ENCODE measurements at regions not wholly inside any gene's neighbourhood (a gene's known extent, or its start where the extent isn't known, plus 50 kb on each side); places are given as distances from the start of the nearest gene placed in this dataset.
A peak's percentile ranks its signal among the peaks of the same experiment; 100 is the strongest.

GRCh38 chr16:79429381-79430190 is 171.0 kb downstream of the MAF start:
- no peak for DNase-seq (ENCODE audit: low spot score)
- Histone ChIP-seq H3K79me2 (no peaks in the 10 kb centered on the region), H4K20me1 (ENCODE audit: insufficient read depth, poor library complexity, severe bottlenecking) (no peaks in the 10 kb centered on the region), H3K4me1 (ENCODE audit: insufficient read depth) (peaks cover 13% of the 10 kb centered on the region), H3K9me2 (replicated peaks; ENCODE audit: insufficient read depth) (no peaks in the 10 kb centered on the region), H3K36me3 (replicated peaks; ENCODE audit: insufficient read depth, low read depth) (no peaks in the 10 kb centered on the region), H3K9me3 (ENCODE audit: low read depth) (no peaks in the 10 kb centered on the region), H3K4me2 (peak overlapping the region; percentile 65), H3K27me3 (no peaks in the 10 kb centered on the region), H2AFZ (no peak overlapping the region), H3K27ac (no peak overlapping the region), H3K4me3 (no peak overlapping the region)
- TF ChIP-seq EZH2phosphoT487 (IDR thresholded peaks at IDR 0.05; ENCODE audit: low read depth, severe bottlenecking, unreplicated experiment), result no peak
- TF ChIP-seq EZH2 (IDR thresholded peaks at IDR 0.05; ENCODE audit: borderline replicate concordance), result no peak
- 54% methylated on average over 16 of the region's 16 CpGs for WGBS (ENCODE audit: low lambda C conversion rate, missing lambda C conversion rate)

GRCh38 chr16:79426663-79427062 is 173.9 kb downstream of the MAF start:
- no peaks in the 10 kb centered on the region for H3K9me2 ChIP-seq (replicated peaks; ENCODE audit: insufficient read depth)
- TF ChIP-seq CTCF (IDR thresholded peaks at IDR 0.05; ENCODE audit: poor library complexity), result no peak
- no peak for TF ChIP-seq EZH2phosphoT487 (IDR thresholded peaks at IDR 0.05; ENCODE audit: low read depth, severe bottlenecking, unreplicated experiment)
- TF ChIP-seq EZH2 (IDR thresholded peaks at IDR 0.05; ENCODE audit: borderline replicate concordance), result no peak
- no peak overlapping the region for H3K4me3 ChIP-seq
- H3K36me3 ChIP-seq (replicated peaks; ENCODE audit: insufficient read depth, low read depth), result no peaks in the 10 kb centered on the region
- H3K9me3 ChIP-seq (ENCODE audit: low read depth), result no peaks in the 10 kb centered on the region
- H3K4me2 ChIP-seq, result no peak overlapping the region
- no peak overlapping the region for H3K27ac ChIP-seq
- WGBS (ENCODE audit: low lambda C conversion rate, missing lambda C conversion rate), result 94% methylated on average over 6 of the region's 6 CpGs
- no peaks in the 10 kb centered on the region for H4K20me1 ChIP-seq (ENCODE audit: insufficient read depth, poor library complexity, severe bottlenecking)
- no peaks in the 10 kb centered on the region for H3K79me2 ChIP-seq
- no peak overlapping the region for H2AFZ ChIP-seq
- DNase-seq (ENCODE audit: low spot score), result no peak
- no peaks in the 10 kb centered on the region for H3K27me3 ChIP-seq
- peaks cover 13% of the 10 kb centered on the region for H3K4me1 ChIP-seq (ENCODE audit: insufficient read depth)

GRCh38 chr16:79422064-79422463 is 178.5 kb downstream of the MAF start:
- Histone ChIP-seq H3K27me3 (no peaks in the 10 kb centered on the region), H3K4me1 (ENCODE audit: insufficient read depth) (peaks cover 7% of the 10 kb centered on the region), H3K9me3 (ENCODE audit: low read depth) (no peaks in the 10 kb centered on the region), H4K20me1 (ENCODE audit: insufficient read depth, poor library complexity, severe bottlenecking) (no peaks in the 10 kb centered on the region), H3K4me3 (no peak overlapping the region), H3K4me2 (no peak overlapping the region), H3K27ac (no peak overlapping the region), H3K79me2 (no peaks in the 10 kb centered on the region), H2AFZ (no peak overlapping the region), H3K36me3 (replicated peaks; ENCODE audit: insufficient read depth, low read depth) (no peaks in the 10 kb centered on the region), H3K9me2 (replicated peaks; ENCODE audit: insufficient read depth) (no peaks in the 10 kb centered on the region)
- no peak for TF ChIP-seq EZH2 (IDR thresholded peaks at IDR 0.05; ENCODE audit: borderline replicate concordance)
- no peak for TF ChIP-seq EZH2phosphoT487 (IDR thresholded peaks at IDR 0.05; ENCODE audit: low read depth, severe bottlenecking, unreplicated experiment)
- no peak for TF ChIP-seq CTCF (IDR thresholded peaks at IDR 0.05; ENCODE audit: poor library complexity)
- DNase-seq (ENCODE audit: low spot score), result no peak
- WGBS (ENCODE audit: low lambda C conversion rate, missing lambda C conversion rate), result 79% methylated on average over 7 of the region's 7 CpGs

- 97% methylated on average over 7 of the region's 7 CpGs for WGBS (ENCODE audit: low lambda C conversion rate, missing lambda C conversion rate)
Measured at GRCh38 chr16:79421126-79421525, 179.4 kb downstream of the MAF start.

More at GRCh38 chr16:79421126-79421525, 179.4 kb downstream of the MAF start:
- Histone ChIP-seq H3K79me2 (no peaks in the 10 kb centered on the region), H3K4me3 (no peak overlapping the region), H3K9me3 (ENCODE audit: low read depth) (no peaks in the 10 kb centered on the region), H2AFZ (no peak overlapping the region), H3K4me1 (ENCODE audit: insufficient read depth) (peaks cover 7% of the 10 kb centered on the region), H3K9me2 (replicated peaks; ENCODE audit: insufficient read depth) (no peaks in the 10 kb centered on the region), H3K27ac (no peak overlapping the region), H4K20me1 (ENCODE audit: insufficient read depth, poor library complexity, severe bottlenecking) (no peaks in the 10 kb centered on the region), H3K36me3 (replicated peaks; ENCODE audit: insufficient read depth, low read depth) (no peaks in the 10 kb centered on the region), H3K27me3 (no peaks in the 10 kb centered on the region), H3K4me2 (no peak overlapping the region)
- no peak for DNase-seq (ENCODE audit: low spot score)
- TF ChIP-seq CTCF (IDR thresholded peaks at IDR 0.05; ENCODE audit: poor library complexity) (no peak), EZH2 (IDR thresholded peaks at IDR 0.05; ENCODE audit: borderline replicate concordance) (no peak), EZH2phosphoT487 (IDR thresholded peaks at IDR 0.05; ENCODE audit: low read depth, severe bottlenecking, unreplicated experiment) (no peak)
